Tibial nerve (tissue), 4 donors: ENCODE measurements at regions not wholly inside any gene's neighbourhood (a gene's known extent, or its start where the extent isn't known, plus 50 kb on each side); places are given as distances from the start of the nearest gene placed in this dataset.

ENCODE experiments used
- EP300 ChIP-seq, 2 donors: sonication (generic); formaldehyde crosslinking; IDR thresholded peaks; one replicate each; pipeline ENCODE4 v1.6.1; 2017; ENCODE audit warnings: antibody characterized with exemption in 2 of 2, mild to moderate bottlenecking in 1 of 2
- POLR2A ChIP-seq, 2 donors: fragments of 450-650 bp; IDR thresholded peaks; one replicate each; pipeline ENCODE4 v1.6.1; 2017; ENCODE audit warnings: antibody characterized with exemption in 2 of 2, mild to moderate bottlenecking in 2 of 2, moderate library complexity in 2 of 2
- TF ChIP-seq, protein P1 (sequence below), 5 experiments: fragments of 200-600 bp in 3 of 5; fragments of 450-650 bp in 2 of 5; sonication (generic) in 3 of 5; IDR thresholded peaks; one replicate each; pipeline ENCODE4 v1.5.1; 2016 to 2019; ENCODE audit warnings: antibody characterized with exemption in 5 of 5, mild to moderate bottlenecking in 3 of 5, moderate library complexity in 2 of 5

DNA sequence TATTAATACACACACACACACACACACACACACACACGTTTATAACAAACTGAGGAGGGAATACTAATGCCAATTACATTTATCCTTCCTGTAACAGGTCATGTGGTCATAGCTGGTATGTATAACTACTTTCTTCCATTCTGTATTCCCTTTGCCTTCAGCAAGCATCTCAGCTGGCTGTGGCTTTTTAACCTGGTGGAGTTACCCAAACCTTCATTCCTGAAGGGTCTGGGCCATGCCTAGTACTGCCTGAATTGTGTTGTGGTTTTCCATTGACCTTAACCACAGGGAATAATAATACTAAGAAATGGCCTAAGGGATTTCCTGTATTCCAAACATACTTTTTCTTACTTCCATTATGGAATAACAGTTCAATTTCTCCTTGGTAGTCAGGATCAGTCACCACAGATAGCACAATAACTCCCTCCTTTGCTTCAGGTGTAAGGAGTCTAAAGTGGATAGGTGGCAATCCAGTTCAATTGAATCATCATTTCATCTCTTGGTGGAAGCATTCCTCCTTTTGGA, 222.2 kb upstream of the MEF2C start:
- TF ChIP-seq, protein P1, sequence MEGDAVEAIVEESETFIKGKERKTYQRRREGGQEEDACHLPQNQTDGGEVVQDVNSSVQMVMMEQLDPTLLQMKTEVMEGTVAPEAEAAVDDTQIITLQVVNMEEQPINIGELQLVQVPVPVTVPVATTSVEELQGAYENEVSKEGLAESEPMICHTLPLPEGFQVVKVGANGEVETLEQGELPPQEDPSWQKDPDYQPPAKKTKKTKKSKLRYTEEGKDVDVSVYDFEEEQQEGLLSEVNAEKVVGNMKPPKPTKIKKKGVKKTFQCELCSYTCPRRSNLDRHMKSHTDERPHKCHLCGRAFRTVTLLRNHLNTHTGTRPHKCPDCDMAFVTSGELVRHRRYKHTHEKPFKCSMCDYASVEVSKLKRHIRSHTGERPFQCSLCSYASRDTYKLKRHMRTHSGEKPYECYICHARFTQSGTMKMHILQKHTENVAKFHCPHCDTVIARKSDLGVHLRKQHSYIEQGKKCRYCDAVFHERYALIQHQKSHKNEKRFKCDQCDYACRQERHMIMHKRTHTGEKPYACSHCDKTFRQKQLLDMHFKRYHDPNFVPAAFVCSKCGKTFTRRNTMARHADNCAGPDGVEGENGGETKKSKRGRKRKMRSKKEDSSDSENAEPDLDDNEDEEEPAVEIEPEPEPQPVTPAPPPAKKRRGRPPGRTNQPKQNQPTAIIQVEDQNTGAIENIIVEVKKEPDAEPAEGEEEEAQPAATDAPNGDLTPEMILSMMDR (IDR thresholded peaks at IDR 0.05): no peak
- TF ChIP-seq POLR2A (IDR thresholded peaks at IDR 0.05) (no peak), EP300 (IDR thresholded peaks at IDR 0.05) (no peak)
